HG03520 (cell line): ENCODE measurements at regions not wholly inside any gene's neighbourhood (a gene's known extent, or its start where the extent isn't known, plus 50 kb on each side); places are given as distances from the start of the nearest gene placed in this dataset.
"Not testable (repeated sequence)": the region's sequence is repeated elsewhere in the genome, so short reads cannot be mapped to it uniquely, and the experiment has no call there.

ENCODE experiments used
- ATAC-seq: cut with Tn5 transposase; IDR thresholded peaks from one replicate; pipeline ENCODE4 v1.9.1; 2021; ENCODE audit warnings: mild to moderate bottlenecking, moderate library complexity; ENCODE audit not compliant: unreplicated experiment

DNA sequence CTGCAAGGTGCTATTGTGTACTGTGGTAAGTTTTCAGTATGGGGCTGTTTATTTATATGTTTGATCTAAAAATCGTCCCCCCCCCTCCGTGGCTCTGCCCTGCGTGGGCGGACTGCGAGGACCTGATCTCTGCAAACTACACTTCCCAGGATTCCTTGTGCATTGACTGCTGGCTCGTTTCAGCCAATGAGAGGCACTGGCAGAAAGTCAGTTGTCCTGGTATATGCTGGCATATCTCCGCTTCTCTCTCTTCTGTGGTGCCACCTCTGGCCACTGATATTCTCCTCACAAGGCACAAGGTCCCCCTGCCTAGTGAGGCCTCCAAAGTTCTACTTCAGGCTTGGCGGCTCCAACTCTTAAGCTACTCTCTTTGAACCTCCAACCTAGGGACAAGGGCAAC is 168.8 kb upstream of the ZFP42 start:
- no peak for ATAC-seq

DNA sequence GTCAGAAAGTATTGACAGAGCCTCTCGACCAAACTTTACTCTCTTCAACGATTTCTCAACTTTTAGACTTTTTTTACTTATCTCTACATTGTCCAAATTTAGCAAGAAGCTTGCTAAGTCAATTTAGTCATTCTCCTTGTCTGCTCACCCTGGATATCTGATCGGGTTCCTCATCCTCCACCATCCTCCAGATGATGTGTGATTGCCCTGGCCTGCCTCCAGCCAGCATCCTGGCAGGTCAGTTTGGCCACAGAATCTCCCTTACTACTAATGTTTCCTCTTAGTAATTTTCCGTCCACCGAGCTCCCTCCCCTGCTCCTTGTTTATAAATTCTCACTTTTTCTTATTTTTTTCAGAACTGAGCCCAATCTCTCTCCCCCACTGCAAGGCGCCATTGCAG is 167.9 kb upstream of the ZFP42 start:
- ATAC-seq: no peak

GRCh38 chr4:187839765-187840164 is 155.8 kb upstream of the ZFP42 start:
- ATAC-seq: no peak

DNA sequence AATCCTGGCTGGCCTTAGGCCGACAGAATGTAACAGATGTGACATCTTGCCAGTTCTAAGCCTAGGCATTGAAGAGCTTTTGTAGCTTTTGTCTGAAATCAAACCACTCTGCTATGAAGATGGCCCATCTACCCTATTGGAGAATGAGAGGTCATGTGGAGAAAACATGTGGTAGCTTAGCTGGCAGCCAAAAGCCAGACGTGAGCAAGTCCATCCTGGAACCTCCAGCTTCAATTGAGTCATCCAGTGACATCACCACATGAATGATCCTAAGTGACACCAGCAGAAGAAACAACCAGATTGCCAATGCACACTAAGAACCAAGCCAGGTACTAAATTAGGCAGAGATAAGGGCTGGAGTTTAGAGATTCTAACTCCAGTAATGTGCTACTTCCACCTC is 154.8 kb upstream of the ZFP42 start:
- ATAC-seq: no peak

DNA sequence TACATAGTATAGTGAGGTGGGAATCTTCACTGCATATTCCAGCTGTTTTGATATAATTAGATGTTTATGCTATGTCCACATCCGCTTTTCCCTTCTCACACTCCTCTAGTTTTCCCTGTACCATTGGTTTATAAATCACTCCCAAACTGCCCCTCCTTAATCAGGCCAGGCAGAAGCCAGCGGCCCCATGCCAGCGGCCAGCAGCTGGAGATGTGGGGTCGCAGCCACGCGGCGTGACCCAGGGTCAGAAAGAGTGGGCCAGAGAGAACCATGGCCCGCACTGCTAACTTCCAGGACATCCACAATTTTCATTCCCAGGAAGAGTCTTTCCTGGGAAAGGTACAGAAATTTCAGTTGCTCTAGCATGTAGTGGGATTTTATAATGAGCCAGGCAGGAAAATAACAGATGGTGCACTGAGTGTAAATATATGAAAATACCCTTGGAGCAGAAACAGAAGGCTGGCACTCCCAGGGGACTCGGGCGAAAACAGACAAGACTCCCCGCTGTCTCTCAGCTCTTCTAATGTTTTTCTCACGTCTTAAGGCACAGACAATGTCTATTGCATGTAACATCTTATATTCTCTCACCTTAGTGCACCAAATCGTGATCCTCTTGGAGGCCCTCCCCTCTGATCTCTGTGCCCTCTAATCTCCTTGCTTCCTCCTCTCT is 145.9 kb upstream of the ZFP42 start:
- ATAC-seq: no peak

GRCh38 chr4:187865914-187866313 is 129.7 kb upstream of the ZFP42 start:
- no peak for ATAC-seq

DNA sequence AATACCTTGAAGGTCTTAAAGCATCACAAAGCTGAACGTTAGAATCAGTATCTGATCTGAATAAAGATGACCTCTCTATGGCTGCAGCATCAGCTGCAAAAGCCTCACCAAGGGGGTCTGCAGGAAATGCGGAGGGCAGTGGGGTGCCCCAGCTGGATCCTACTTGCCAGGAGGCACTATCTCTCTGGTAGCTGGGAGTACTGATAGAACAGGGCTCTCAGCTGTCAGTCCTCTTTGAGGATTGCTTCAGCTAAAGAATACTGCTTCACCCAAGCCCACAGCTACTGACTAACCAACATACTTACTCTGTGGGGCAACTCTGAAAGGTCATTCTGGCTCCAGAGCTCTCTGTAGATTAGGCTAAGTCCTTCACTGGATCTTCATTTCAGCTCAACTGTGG is 112.5 kb upstream of the ZFP42 start:
- no peak for ATAC-seq

- ATAC-seq: no peak
Observed at GRCh38 chr4:187883836-187884475, 111.6 kb upstream of the ZFP42 start.

DNA sequence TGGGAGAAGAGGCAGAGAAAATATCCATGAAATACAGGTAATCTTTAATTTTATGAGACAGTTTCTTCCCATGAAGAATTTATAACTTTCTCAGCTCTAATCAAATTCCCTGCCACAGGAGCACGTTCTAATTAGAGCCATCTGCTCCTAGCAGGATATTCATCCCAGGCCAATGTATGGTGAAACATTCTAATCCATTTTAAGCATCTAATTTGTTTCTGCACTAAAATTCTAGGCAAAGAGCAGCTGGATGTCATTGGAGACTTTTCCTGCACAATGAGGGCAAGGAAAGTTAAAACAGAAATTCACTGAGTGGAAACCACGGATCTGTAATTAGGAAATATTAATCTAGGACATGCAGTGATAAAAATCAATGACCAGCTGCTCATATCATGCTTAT is 107.7 kb upstream of the ZFP42 start:
- ATAC-seq: no peak

DNA sequence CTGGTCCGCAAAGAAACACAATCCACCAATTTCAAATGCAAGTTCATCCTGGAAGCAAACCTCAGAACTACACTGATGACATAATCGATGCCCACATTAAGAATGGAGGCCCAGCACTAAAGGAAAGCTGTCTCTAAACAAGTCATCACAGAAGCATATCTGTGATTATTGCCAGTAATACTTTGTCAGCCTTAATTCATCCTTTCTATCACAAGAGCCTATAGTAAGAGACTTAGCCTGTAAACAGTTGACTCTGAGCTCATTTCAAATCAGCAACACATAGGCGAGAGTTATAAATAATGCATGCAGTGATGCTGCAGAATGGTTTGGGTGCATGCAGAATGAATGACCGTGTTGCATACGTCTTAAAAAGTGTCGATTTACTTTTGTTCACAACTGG is 105.9 kb upstream of the ZFP42 start:
- no peak for ATAC-seq

GRCh38 chr4:187893418-187893817 is 102.2 kb upstream of the ZFP42 start:
- ATAC-seq: no peak

GRCh38 chr4:187903106-187903505 is 92.5 kb upstream of the ZFP42 start:
- no peak for ATAC-seq

GRCh38 chr4:187903700-187904099 is 91.9 kb upstream of the ZFP42 start:
- ATAC-seq: no peak

DNA sequence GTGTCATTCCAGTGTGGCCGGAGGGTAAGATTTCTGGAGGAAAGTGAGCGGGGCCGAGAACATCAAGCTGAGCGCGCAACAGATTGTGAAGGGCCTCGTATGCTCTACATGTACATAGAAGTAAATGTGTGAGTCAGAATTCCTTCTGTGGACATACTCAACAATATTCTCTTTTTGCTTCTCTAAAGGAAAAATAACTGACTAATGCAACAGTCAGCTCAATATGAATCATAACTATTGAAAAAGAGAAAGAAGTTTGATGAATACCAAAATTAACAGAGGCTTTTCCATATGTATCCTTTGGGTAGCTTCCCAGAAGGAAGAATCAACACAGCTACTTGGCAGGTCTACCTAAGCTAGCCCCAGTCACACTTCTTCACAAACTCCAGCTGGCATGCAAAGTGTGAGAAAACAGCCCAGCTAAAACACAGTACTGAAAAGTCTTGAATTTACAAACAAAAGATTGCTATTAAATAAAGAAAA is 87.5 kb upstream of the ZFP42 start:
- no peak for ATAC-seq

- no peak for ATAC-seq
Observed at GRCh38 chr4:187908731-187909130, 86.8 kb upstream of the ZFP42 start.

DNA sequence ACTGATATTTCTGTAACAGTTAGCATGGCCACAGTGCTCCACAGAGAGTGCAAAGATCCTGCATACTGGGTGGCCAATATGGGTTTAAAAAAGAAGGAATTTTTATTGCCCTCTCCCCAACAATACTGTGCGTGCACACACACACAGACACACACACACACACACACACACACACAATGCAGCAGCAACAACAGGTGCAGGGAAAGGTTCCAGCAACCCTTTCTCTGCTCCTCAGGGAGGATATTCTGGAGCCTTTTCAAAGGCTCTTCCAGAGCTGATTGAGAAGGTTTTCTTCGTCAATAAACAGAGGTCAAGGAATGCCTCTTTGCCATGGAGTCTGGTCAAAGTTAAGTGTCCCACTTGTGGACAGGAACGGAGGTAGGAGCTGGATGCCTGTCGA is 84.8 kb upstream of the ZFP42 start:
- ATAC-seq: no peak

GRCh38 chr4:187915406-187915805 is 80.2 kb upstream of the ZFP42 start:
- ATAC-seq: not testable (repeated sequence)

DNA sequence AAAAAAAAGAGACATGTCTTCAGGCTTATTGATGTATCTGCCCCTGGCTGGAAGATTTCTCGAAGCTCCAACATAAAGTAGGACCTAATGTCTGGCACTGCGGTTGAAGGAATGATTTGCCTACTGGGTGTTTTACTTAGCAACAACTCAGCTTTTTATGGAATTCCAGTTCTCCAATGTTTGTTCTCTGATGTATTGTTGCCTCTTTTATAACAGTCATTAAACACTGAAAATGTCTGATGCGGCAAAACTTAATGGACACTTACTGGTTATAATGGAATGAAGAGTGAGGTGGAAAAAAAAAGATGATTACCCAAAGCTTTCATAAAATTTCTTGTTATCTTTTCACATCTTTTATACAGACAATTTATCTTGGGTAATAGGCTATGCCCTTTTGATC is 75.6 kb upstream of the ZFP42 start:
- no peak for ATAC-seq

- ATAC-seq: no peak
Observed at GRCh38 chr4:187921946-187922623, 73.5 kb upstream of the ZFP42 start.

DNA sequence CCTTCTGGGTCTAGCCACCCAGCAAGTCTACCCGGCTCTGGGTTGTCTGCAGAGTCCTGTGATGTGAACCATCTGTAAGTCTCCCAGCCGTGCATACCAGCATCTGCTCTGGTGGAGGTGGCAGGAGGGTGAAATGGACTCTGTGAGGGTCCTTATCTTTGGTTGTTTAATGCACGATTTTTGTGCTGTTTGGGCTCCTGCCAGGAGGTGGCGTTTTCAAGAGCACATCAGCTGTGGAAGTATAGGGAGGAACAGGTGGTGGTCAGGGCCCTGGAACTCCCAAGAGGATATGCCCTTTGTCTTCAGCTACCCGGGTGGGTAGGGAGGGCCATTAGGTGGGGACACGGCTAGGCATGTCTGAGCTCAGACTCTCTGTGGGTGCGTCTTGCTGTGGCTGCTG is 66.5 kb upstream of the ZFP42 start:
- ATAC-seq: no peak

DNA sequence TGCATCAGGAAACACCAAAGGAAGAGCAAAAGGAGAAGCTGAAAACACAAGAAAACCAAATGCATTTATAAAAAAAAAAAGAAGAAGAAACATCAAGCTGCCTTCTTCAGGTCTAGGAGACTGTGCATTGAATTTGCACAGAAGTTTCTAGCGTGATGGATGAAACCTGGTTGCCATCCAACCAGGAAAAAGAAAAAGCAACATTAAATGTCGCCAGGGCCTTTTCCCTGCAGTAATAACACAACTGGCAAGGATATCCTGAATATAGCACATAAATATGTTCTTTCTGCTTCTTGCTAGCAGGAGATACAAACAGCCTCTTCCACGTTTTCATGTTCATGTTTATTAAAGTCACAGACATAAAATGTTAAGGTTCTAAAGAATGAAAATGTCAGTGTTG is 60.8 kb upstream of the ZFP42 start:
- ATAC-seq: no peak

- no peak for ATAC-seq
Observed at GRCh38 chr4:187937557-187937956, 58.0 kb upstream of the ZFP42 start.
